ENCODE measurements at regions not wholly inside any gene's neighbourhood (a gene's known extent, or its start where the extent isn't known, plus 50 kb on each side); places are given as distances from the start of the nearest gene placed in this dataset.
"Not testable (repeated sequence)": the region's sequence is repeated elsewhere in the genome, so short reads cannot be mapped to it uniquely, and the experiment has no call there.

DNA sequence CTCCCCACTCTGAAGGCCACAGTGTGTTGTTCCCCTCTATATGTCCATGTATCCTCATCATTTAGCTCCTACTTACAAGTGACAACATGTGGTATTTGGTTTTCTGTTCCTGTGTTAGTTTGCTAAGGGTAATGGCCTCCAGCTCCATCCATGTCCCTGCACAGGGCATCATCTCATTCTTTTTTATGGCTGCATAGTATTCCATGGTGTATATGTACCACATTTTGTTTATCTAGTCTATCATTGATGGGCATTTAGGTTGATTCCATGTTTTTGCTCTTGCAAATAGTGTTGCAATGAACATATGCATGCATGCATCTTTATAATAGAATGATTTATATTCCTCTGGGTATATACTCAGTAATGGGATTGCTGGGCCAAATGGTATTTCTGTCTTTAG, 135.8 kb upstream of the ELL2 start:
- TF ChIP-seq, protein P1, sequence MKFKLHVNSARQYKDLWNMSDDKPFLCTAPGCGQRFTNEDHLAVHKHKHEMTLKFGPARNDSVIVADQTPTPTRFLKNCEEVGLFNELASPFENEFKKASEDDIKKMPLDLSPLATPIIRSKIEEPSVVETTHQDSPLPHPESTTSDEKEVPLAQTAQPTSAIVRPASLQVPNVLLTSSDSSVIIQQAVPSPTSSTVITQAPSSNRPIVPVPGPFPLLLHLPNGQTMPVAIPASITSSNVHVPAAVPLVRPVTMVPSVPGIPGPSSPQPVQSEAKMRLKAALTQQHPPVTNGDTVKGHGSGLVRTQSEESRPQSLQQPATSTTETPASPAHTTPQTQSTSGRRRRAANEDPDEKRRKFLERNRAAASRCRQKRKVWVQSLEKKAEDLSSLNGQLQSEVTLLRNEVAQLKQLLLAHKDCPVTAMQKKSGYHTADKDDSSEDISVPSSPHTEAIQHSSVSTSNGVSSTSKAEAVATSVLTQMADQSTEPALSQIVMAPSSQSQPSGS (IDR thresholded peaks at IDR 0.05; ENCODE audit: low read length): not testable (repeated sequence)
- TF ChIP-seq, protein P2, sequence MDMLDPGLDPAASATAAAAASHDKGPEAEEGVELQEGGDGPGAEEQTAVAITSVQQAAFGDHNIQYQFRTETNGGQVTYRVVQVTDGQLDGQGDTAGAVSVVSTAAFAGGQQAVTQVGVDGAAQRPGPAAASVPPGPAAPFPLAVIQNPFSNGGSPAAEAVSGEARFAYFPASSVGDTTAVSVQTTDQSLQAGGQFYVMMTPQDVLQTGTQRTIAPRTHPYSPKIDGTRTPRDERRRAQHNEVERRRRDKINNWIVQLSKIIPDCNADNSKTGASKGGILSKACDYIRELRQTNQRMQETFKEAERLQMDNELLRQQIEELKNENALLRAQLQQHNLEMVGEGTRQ (IDR thresholded peaks at IDR 0.05; ENCODE audit: low read length): not testable (repeated sequence)
- not testable (repeated sequence) for TF ChIP-seq JUN (IDR thresholded peaks at IDR 0.05; ENCODE audit: low read depth, low read length); POLR2A (IDR thresholded peaks at IDR 0.05; ENCODE audit: control extremely low read depth in 1 of 2, low read depth in 2 of 2, low read length in 2 of 2); TCF12 (IDR thresholded peaks at IDR 0.05; ENCODE audit: low read depth, low read length); MAFK (IDR thresholded peaks at IDR 0.05; ENCODE audit: low read depth, low read length); RAD21 (IDR thresholded peaks at IDR 0.05 in 1 of 2, conservative IDR thresholded peaks at IDR 0.05 in 1 of 2; ENCODE audit: low read depth in 2 of 2, low read length in 2 of 2); JUND (IDR thresholded peaks at IDR 0.05; ENCODE audit: low read length); KDM1A (IDR thresholded peaks at IDR 0.05; ENCODE audit: borderline replicate concordance, low read length); EP300 (IDR thresholded peaks at IDR 0.05; ENCODE audit: borderline replicate concordance in 1 of 2, low read depth in 2 of 2, low read length in 2 of 2); SUZ12 (IDR thresholded peaks at IDR 0.05; ENCODE audit: low read length); EGR1 (IDR thresholded peaks at IDR 0.05; ENCODE audit: borderline replicate concordance, low read depth, low read length); POLR2AphosphoS5 (IDR thresholded peaks at IDR 0.05; ENCODE audit: low read depth, low read length)
- TF ChIP-seq, protein P3, sequence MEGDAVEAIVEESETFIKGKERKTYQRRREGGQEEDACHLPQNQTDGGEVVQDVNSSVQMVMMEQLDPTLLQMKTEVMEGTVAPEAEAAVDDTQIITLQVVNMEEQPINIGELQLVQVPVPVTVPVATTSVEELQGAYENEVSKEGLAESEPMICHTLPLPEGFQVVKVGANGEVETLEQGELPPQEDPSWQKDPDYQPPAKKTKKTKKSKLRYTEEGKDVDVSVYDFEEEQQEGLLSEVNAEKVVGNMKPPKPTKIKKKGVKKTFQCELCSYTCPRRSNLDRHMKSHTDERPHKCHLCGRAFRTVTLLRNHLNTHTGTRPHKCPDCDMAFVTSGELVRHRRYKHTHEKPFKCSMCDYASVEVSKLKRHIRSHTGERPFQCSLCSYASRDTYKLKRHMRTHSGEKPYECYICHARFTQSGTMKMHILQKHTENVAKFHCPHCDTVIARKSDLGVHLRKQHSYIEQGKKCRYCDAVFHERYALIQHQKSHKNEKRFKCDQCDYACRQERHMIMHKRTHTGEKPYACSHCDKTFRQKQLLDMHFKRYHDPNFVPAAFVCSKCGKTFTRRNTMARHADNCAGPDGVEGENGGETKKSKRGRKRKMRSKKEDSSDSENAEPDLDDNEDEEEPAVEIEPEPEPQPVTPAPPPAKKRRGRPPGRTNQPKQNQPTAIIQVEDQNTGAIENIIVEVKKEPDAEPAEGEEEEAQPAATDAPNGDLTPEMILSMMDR (IDR thresholded peaks at IDR 0.05; ENCODE audit: control extremely low read depth in 1 of 3, insufficient read depth in 1 of 3, low read depth in 1 of 3, low read length in 3 of 3): not testable (repeated sequence)

Measured in H1 (cell line).